H1 (cell line): ENCODE measurements at regions not wholly inside any gene's neighbourhood (a gene's known extent, or its start where the extent isn't known, plus 50 kb on each side); places are given as distances from the start of the nearest gene placed in this dataset.

Experiments
- CTCF ChIA-PET: fragments of 300-600 bp; sonication (Branson Sonifier 250); formaldehyde crosslinking; loops from one replicate; lab custom pipeline; 2021; ENCODE audit not compliant: partially characterized antibody; lab: Charles Lee
- POLR2A ChIA-PET: fragments of 300-600 bp; sonication (Branson Sonifier 250); formaldehyde crosslinking; loops from one replicate; lab custom pipeline; 2021; ENCODE audit warnings: inconsistent platforms; ENCODE audit not compliant: partially characterized antibody; lab: Charles Lee
- DNase-seq, 2 experiments: peaks; one replicate each; pipeline versions ENCODE4 v3.0.0 to v3.0.0-alpha.2; 2010 to 2022; ENCODE audit warnings: low spot score in 2 of 2, low read depth in 1 of 2, mixed read lengths in 1 of 2
- FAIRE-seq: peaks from 2 replicates; lab custom pipeline; 2011; peaks lifted over from hg19 to GRCh38; lab: Jason Lieb, UNC
- H2AFZ ChIP-seq: 2 replicates; pipeline ENCODE4 v1.8.1; 2012; ENCODE audit warnings: low read length, inconsistent platforms
- H2AK5ac ChIP-seq: 2 replicates; pipeline ENCODE4 v1.6.1; 2013; ENCODE audit warnings: low read depth, low read length
- H2BK120ac ChIP-seq: replicated peaks from 2 replicates; pipeline ENCODE3; 2013; ENCODE audit warnings: low read depth, low read length, inconsistent platforms
- H2BK12ac ChIP-seq: 2 replicates; pipeline ENCODE4 v1.6.1; 2013; ENCODE audit warnings: low read depth, low read length
- H2BK15ac ChIP-seq: 2 replicates; pipeline ENCODE4 v1.6.1; 2013; ENCODE audit warnings: low read length
- H2BK20ac ChIP-seq: 2 replicates; pipeline ENCODE4 v1.6.1; 2013; ENCODE audit warnings: low read length
- H2BK5ac ChIP-seq: 2 replicates; pipeline ENCODE4 v1.6.1; 2013; ENCODE audit warnings: low read depth, low read length
- H3K14ac ChIP-seq: 2 replicates; pipeline ENCODE4 v1.6.1; 2013; ENCODE audit warnings: inconsistent platforms; ENCODE audit not compliant: insufficient read length
- H3K18ac ChIP-seq: 2 replicates; pipeline ENCODE4 v1.6.1; 2013; ENCODE audit warnings: low read length; ENCODE audit errors: extremely low read depth
- H3K23ac ChIP-seq: 2 replicates; pipeline ENCODE4 v1.6.1; 2013; ENCODE audit warnings: inconsistent platforms; ENCODE audit not compliant: insufficient read length
- H3K23me2 ChIP-seq: 2 replicates; pipeline ENCODE4 v1.6.1; 2013; ENCODE audit warnings: low read depth, low read length
- H3K27ac ChIP-seq: 2 replicates; pipeline ENCODE4 v1.6.1; 2011; ENCODE audit warnings: low read depth, low read length, inconsistent platforms
- H3K27me3 ChIP-seq, 4 experiments: replicated peaks in 1 of 4; 1 replicate in 1 of 4; 2 replicates in 3 of 4; pipeline versions ENCODE4 v1.6.1 to v1.8.1; 2011 to 2013; ENCODE audit warnings: low read length in 3 of 4, mild to moderate bottlenecking in 3 of 4, inconsistent platforms in 2 of 4, mixed read lengths in 2 of 4, moderate library complexity in 1 of 4; ENCODE audit not compliant: control insufficient read depth in 3 of 4, insufficient read depth in 3 of 4; ENCODE audit errors: extremely low read depth in 1 of 4
- H3K36me3 ChIP-seq, 4 experiments: 2 replicates each; pipeline versions ENCODE4 v1.6.1 to v1.8.1; 2011 to 2013; ENCODE audit warnings: mild to moderate bottlenecking in 4 of 4, low read length in 3 of 4, moderate library complexity in 2 of 4, control low read depth in 1 of 4, inconsistent platforms in 1 of 4; ENCODE audit not compliant: insufficient read depth in 4 of 4, control insufficient read depth in 2 of 4
- H3K4ac ChIP-seq: replicated peaks from 2 replicates; pipeline ENCODE3; 2013; ENCODE audit warnings: low read length, low read depth, mixed read lengths, inconsistent platforms; ENCODE audit not compliant: insufficient read length
- H3K4me1 ChIP-seq, 4 experiments: replicated peaks in 1 of 4; 1 replicate in 1 of 4; 2 replicates in 3 of 4; pipeline versions ENCODE4 v1.6.1 to v1.8.1; 2011 to 2013; ENCODE audit warnings: low read length in 3 of 4, inconsistent platforms in 2 of 4, mixed read lengths in 1 of 4; ENCODE audit not compliant: insufficient read depth in 4 of 4, control insufficient read depth in 3 of 4
- H3K4me2 ChIP-seq, 2 experiments: 2 replicates each; pipeline versions ENCODE4 v1.6.1 to v1.8.1; 2011 to 2013; ENCODE audit warnings: low read depth in 2 of 2, low read length in 2 of 2, control low read depth in 1 of 2, inconsistent platforms in 1 of 2, mild to moderate bottlenecking in 1 of 2; ENCODE audit not compliant: insufficient read depth in 1 of 2
- H3K4me3 ChIP-seq, 4 experiments: fragments of 200-600, 300-600 bp in 1 of 4; sonication (generic), shearing (Covaris generic), sonication (Bioruptor Twin) in 1 of 4; 2 replicates each; pipeline versions ENCODE4 v1.5.1 to v1.8.1; 2011 to 2016; ENCODE audit warnings: low read length in 4 of 4, low read depth in 3 of 4, control low read depth in 2 of 4, inconsistent platforms in 2 of 4, mild to moderate bottlenecking in 2 of 4, mixed read lengths in 1 of 4, moderate library complexity in 1 of 4; ENCODE audit not compliant: insufficient read depth in 2 of 4; ENCODE audit errors: extremely low read depth in 1 of 4
- H3K56ac ChIP-seq: replicated peaks from 2 replicates; pipeline ENCODE3; 2013; ENCODE audit warnings: low read depth, mild to moderate bottlenecking, mixed read lengths, low read length, inconsistent platforms; ENCODE audit not compliant: insufficient read length
- H3K79me1 ChIP-seq: 2 replicates; pipeline ENCODE4 v1.6.1; 2013; ENCODE audit warnings: low read depth, low read length, control low read depth
- H3K79me2 ChIP-seq, 2 experiments: 2 replicates each; pipeline versions ENCODE4 v1.6.1 to v1.8.1; 2012 to 2013; ENCODE audit warnings: low read length in 2 of 2, mild to moderate bottlenecking in 2 of 2, inconsistent platforms in 1 of 2; ENCODE audit not compliant: insufficient read depth in 2 of 2, control insufficient read depth in 1 of 2
- H3K9ac ChIP-seq, 4 experiments: replicated peaks in 1 of 4; 1 replicate in 1 of 4; 2 replicates in 3 of 4; pipeline versions ENCODE4 v1.6.1 to v1.8.1; 2011 to 2013; ENCODE audit warnings: low read depth in 3 of 4, low read length in 3 of 4, control low read depth in 2 of 4, mild to moderate bottlenecking in 2 of 4, moderate library complexity in 2 of 4, inconsistent platforms in 1 of 4; ENCODE audit errors: extremely low read depth in 1 of 4
- H3K9me3 ChIP-seq, 2 experiments: 2 replicates each; pipeline versions ENCODE4 v1.6.1 to v1.8.1; 2012 to 2013; ENCODE audit warnings: mild to moderate bottlenecking in 2 of 2, moderate library complexity in 2 of 2, control low read depth in 1 of 2, inconsistent platforms in 1 of 2, low read depth in 1 of 2, low read length in 1 of 2, mixed read lengths in 1 of 2; ENCODE audit not compliant: insufficient read depth in 2 of 2
- H4K20me1 ChIP-seq, 2 experiments: replicated peaks in 1 of 2; 2 replicates each; pipeline versions ENCODE3 to v1.8.1; 2011 to 2013; ENCODE audit warnings: inconsistent platforms in 2 of 2, low read length in 2 of 2, mild to moderate bottlenecking in 1 of 2; ENCODE audit not compliant: insufficient read depth in 2 of 2, control insufficient read depth in 1 of 2
- H4K5ac ChIP-seq: 2 replicates; pipeline ENCODE4 v1.6.1; 2013; ENCODE audit warnings: low read length, low read depth, mixed read lengths, inconsistent platforms; ENCODE audit not compliant: insufficient read length
- H4K8ac ChIP-seq: 2 replicates; pipeline ENCODE4 v1.8.0; 2013; ENCODE audit warnings: mild to moderate bottlenecking, moderate library complexity, low read length, inconsistent platforms; ENCODE audit not compliant: insufficient read depth; ENCODE audit errors: extremely low read depth
- H4K91ac ChIP-seq: replicated peaks from 2 replicates; pipeline ENCODE3; 2013; ENCODE audit warnings: low read length, mixed read lengths, inconsistent platforms; ENCODE audit not compliant: insufficient read length
- GABPA ChIP-seq: IDR thresholded peaks from 2 replicates; pipeline ENCODE4 v1.6.1; 2011; ENCODE audit warnings: mild to moderate bottlenecking, low read length, moderate library complexity, borderline replicate concordance; ENCODE audit not compliant: insufficient read depth
- RAD21 ChIP-seq, 2 experiments: IDR thresholded peaks in 1 of 2; conservative IDR thresholded peaks in 1 of 2; 2 replicates each; pipeline ENCODE4 v1.6.1; 2011; ENCODE audit warnings: low read depth in 2 of 2, low read length in 2 of 2, improper control_type of control experiment in 1 of 2, inconsistent platforms in 1 of 2, mild to moderate bottlenecking in 1 of 2, moderate library complexity in 1 of 2
- TBP ChIP-seq: IDR thresholded peaks from 2 replicates; pipeline ENCODE4 v1.6.1; 2011; ENCODE audit warnings: low read depth, low read length, improper control_type of control experiment
- TEAD4 ChIP-seq: IDR thresholded peaks from 2 replicates; pipeline ENCODE4 v1.6.1; 2012; ENCODE audit warnings: low read depth, low read length, inconsistent platforms, mixed read lengths
- WGBS, 2 experiments: shearing (Covaris generic) in 1 of 2; methylation state at CpG; one replicate each; pipeline versions ENCODE4 v1.1.6 to v1.1.7; 2013 to 2015; ENCODE audit warnings: low lambda C conversion rate in 2 of 2, mixed read lengths in 2 of 2, inconsistent platforms in 1 of 2, low coverage in 1 of 2, missing lambda C conversion rate in 1 of 2; ENCODE audit not compliant: insufficient replicate concordance in 2 of 2, insufficient coverage in 1 of 2, insufficient read length in 1 of 2; ENCODE audit errors: extremely low coverage in 1 of 2, missing lambda C conversion rate in 1 of 2; 5-methylcytosine and 5-hydroxymethylcytosine counted together
- TF ChIP-seq, protein P1 (sequence below), 3 experiments: IDR thresholded peaks; 1 replicate in 2 of 3; 2 replicates in 1 of 3; pipeline versions ENCODE4 v1.5.1 to v1.6.1; 2011; ENCODE audit warnings: low read length in 3 of 3, mild to moderate bottlenecking in 3 of 3, inconsistent platforms in 2 of 3, low read depth in 1 of 3, moderate library complexity in 1 of 3; ENCODE audit not compliant: insufficient read depth in 1 of 3; ENCODE audit errors: control extremely low read depth in 1 of 3

DNA sequence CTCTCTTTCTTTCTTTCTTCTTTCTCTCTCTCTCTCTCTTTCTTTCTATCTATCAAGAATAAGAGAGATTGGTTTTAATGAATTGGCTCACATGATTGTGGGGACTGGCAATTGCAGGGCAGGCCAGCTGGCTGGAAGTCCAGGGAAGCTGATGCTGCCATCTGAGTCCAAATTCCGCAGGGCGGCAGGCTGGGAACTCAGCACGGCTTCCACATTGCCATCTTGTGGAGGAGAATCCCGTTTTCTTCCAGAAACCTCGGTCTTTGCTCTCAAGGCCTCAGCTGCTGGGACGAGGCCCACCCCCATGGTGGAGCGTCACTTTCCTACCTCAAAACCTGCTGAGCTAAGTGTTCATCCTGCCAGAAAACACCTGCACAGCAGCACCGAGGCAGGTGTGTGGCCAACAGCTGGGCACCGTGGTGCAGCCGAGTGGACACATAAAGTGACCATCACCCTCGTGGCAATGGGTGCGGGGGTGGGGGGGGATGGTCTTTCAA, 58.8 kb upstream of the SLCO4A1 start:
- Histone ChIP-seq H2AK5ac (no peak overlapping the region), H4K20me1 (peaks cover 0 to 1% of the 10 kb centered on the region in 2 experiments), H3K56ac (no peak overlapping the region), H2BK120ac (no peak overlapping the region), H2BK20ac (no peak overlapping the region), H2AFZ (no peak overlapping the region), H3K79me2 (no peaks in the 10 kb centered on the region), H3K36me3 (no peaks in the 10 kb centered on the region), H4K91ac (no peak overlapping the region), H3K27me3 (no peaks in the 10 kb centered on the region), H3K4me3 (no peak overlapping the region), H3K4ac (no peak overlapping the region), H2BK12ac (no peak overlapping the region), H3K14ac (no peak overlapping the region), H2BK15ac (no peak overlapping the region), H4K5ac (no peak overlapping the region), H3K79me1 (no peaks in the 10 kb centered on the region), H3K18ac (no peak overlapping the region), H3K4me2 (no peak overlapping the region), H2BK5ac (no peak overlapping the region), H3K4me1 (peaks cover 0 to 9% (median 1%) of the 10 kb centered on the region in 4 experiments; a peak in 5 of 7 replicates), H4K8ac (no peak overlapping the region), H3K9me3 (no peaks in the 10 kb centered on the region), H3K23ac (no peak overlapping the region), H3K9ac (no peak overlapping the region), H3K27ac (no peak overlapping the region), H3K23me2 (no peaks in the 10 kb centered on the region)
- TF ChIP-seq, protein P1, sequence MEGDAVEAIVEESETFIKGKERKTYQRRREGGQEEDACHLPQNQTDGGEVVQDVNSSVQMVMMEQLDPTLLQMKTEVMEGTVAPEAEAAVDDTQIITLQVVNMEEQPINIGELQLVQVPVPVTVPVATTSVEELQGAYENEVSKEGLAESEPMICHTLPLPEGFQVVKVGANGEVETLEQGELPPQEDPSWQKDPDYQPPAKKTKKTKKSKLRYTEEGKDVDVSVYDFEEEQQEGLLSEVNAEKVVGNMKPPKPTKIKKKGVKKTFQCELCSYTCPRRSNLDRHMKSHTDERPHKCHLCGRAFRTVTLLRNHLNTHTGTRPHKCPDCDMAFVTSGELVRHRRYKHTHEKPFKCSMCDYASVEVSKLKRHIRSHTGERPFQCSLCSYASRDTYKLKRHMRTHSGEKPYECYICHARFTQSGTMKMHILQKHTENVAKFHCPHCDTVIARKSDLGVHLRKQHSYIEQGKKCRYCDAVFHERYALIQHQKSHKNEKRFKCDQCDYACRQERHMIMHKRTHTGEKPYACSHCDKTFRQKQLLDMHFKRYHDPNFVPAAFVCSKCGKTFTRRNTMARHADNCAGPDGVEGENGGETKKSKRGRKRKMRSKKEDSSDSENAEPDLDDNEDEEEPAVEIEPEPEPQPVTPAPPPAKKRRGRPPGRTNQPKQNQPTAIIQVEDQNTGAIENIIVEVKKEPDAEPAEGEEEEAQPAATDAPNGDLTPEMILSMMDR (IDR thresholded peaks at IDR 0.05; ENCODE audit: control extremely low read depth in 1 of 3, insufficient read depth in 1 of 3, low read depth in 1 of 3, low read length in 3 of 3), result peak in 2 of 3 experiments; percentile 24 to 26; a peak in 2 of 4 replicates
- TF ChIP-seq RAD21 (IDR thresholded peaks at IDR 0.05 in 1 of 2, conservative IDR thresholded peaks at IDR 0.05 in 1 of 2; ENCODE audit: low read depth in 2 of 2, low read length in 2 of 2), result peak; percentile 20 to 47; a peak in 2 of 4 replicates
- no peak for TF ChIP-seq TBP
- TF ChIP-seq GABPA, result no peak
- 0 out of 2 replicates have a peak, but pooled peaks have one; percentile 28 for TF ChIP-seq TEAD4
- no peak for FAIRE-seq
- CTCF ChIA-PET, result interaction anchor here (0.7 to 2.8 kb wide), 18 partner anchors 8 to 184 kb away, joined by 3 to 13 read pairs (median 4); no protein-coding TSS in a partner anchor
- 76% methylated on average over 12 of the region's 12 CpGs; no CpG with 5 or more reads in 1 of the 2 experiments for WGBS, 2 experiments
- POLR2A ChIA-PET, result no interaction called here
- no peak for DNase-seq
